Heart left ventricle (tissue), 16 donors: ENCODE measurements at regions not wholly inside any gene's neighbourhood (a gene's known extent, or its start where the extent isn't known, plus 50 kb on each side); places are given as distances from the start of the nearest gene placed in this dataset.

ENCODE experiments used
- ATAC-seq, 4 donors: fragments of 200-7000 bp; cut with Tn5 transposase; one replicate each; pipeline ENCODE4 v1.9.1; 2020 to 2022; ENCODE audit warnings: moderate library complexity in 4 of 4, mild to moderate bottlenecking in 3 of 4, moderate number of reproducible peaks in 1 of 4
- DNase-seq, 5 donors: peaks; one replicate each; pipeline ENCODE4 v3.0.0-alpha.2; 2020
- H3K27ac ChIP-seq, 12 donors: fragments of 200-600 bp; sonication (generic) in 4 of 12; one replicate each; pipeline versions ENCODE4 v1.5.0 to v1.8.0; 2016 to 2022; ENCODE audit warnings: mild to moderate bottlenecking in 2 of 12
- H3K27me3 ChIP-seq, 9 donors: fragments of 200-600 bp; sonication (generic) in 2 of 9; one replicate each; pipeline versions ENCODE4 v1.5.1 to v1.8.0; 2016 to 2022; ENCODE audit warnings: mild to moderate bottlenecking in 3 of 9
- H3K36me3 ChIP-seq, 9 donors: fragments of 200-600 bp; sonication (generic) in 2 of 9; one replicate each; pipeline versions ENCODE4 v1.5.0 to v1.8.0; 2018 to 2022; ENCODE audit warnings: mild to moderate bottlenecking in 2 of 9
- H3K4me1 ChIP-seq, 12 donors: fragments of 200-600 bp; sonication (generic) in 4 of 12; one replicate each; pipeline versions ENCODE4 v1.5.0 to v1.8.0; 2016 to 2022; ENCODE audit warnings: mild to moderate bottlenecking in 3 of 12
- H3K4me3 ChIP-seq, 12 donors: fragments of 200-600 bp; sonication (generic) in 4 of 12; one replicate each; pipeline versions ENCODE4 v1.5.0 to v1.8.0; 2017 to 2022; ENCODE audit warnings: mild to moderate bottlenecking in 9 of 12, moderate library complexity in 4 of 12
- H3K9me3 ChIP-seq, 12 donors: fragments of 200-600 bp; sonication (generic) in 4 of 12; one replicate each; pipeline versions ENCODE4 v1.5.0 to v1.8.0; 2016 to 2022; ENCODE audit warnings: mild to moderate bottlenecking in 1 of 12
- POLR2A ChIP-seq, 2 donors: fragments of 450-650 bp; IDR thresholded peaks; one replicate each; pipeline ENCODE4 v1.6.1; 2017; ENCODE audit warnings: antibody characterized with exemption in 2 of 2, mild to moderate bottlenecking in 2 of 2, moderate library complexity in 2 of 2
- WGBS, 4 donors: extraction: QIAGEN DNeasy Blood & Tissue Kit in 2 of 4; methylation state at CpG; one replicate each; pipeline versions ENCODE4 v1.1.5 to v1.1.7; 2013 to 2018; 5-methylcytosine and 5-hydroxymethylcytosine counted together
- intact Hi-C, 10 donors: fragments of 100-400 bp; cut with DNase I; formaldehyde crosslinking; loops; one replicate each; pipeline versions ENCODE4 v1.11.1 to v1.14.2; 2022
- TF ChIP-seq, protein P1 (sequence below), 12 donors: fragments of 200-600 bp; sonication (generic) in 4 of 12; IDR thresholded peaks; one replicate each; pipeline versions ENCODE4 v1.5.0 to v1.8.0; 2018 to 2022; ENCODE audit warnings: antibody characterized with exemption in 12 of 12, mild to moderate bottlenecking in 5 of 12
- donor health status: ischemic (EF 13 %, LVEDD 7.1; RV severe dilation, severe dysfunction).
- donor health status: healthy with polysubstance abuse.
- donor health status: DM: no; HTN: yes; CAD: no.
- donor health status: DM: no; HTN: no; CAD: no.
- donor health status: ischemic (EF 25% LVEDD 6.9; RV normal size, moderate dysfunction).
- donor health status: ischemic (EF 25% LVEDD 5.7; RV mildly dilated, moderate dysfunction).
- donor health status: healthy.
- donor health status: DM: yes; HTN: yes; CAD: no.
- donor health status: ischemic (EF 35%, LVEDD 5.7; RV mildly dilated, moderate dysfunction).
- donor health status: nonischemic (EF 11% LVEDD 7.7; RV severe dilation, severe dysfunction).
- donor health status: DM: yes; HTN: yes; CAD: no.
- donor health status: PGD.
- donor health status: ischemic (EF 29% LVEDD 5.4; RV normal size, mild dysfunction).
- donor health status: nonischemic (EF 23%, LVEDD 6.1; RV moderate dilation, normal function).

GRCh38 chr18:34299828-34300227 is 75.1 kb upstream of the NOL4 start:
- DNase-seq (no peak), ATAC-seq (no peak)
- intact Hi-C loops = no loop called here
- Histone ChIP-seq H3K9me3 (peaks cover 0 to 12% (median 0%) of the 10 kb centered on the region in 12 donors), H3K27me3 (no peaks in the 10 kb centered on the region), H3K4me1 (no peaks in the 10 kb centered on the region), H3K36me3 (no peaks in the 10 kb centered on the region), H3K27ac (no peak overlapping the region), H3K4me3 (no peak overlapping the region)
- TF ChIP-seq, protein P1, sequence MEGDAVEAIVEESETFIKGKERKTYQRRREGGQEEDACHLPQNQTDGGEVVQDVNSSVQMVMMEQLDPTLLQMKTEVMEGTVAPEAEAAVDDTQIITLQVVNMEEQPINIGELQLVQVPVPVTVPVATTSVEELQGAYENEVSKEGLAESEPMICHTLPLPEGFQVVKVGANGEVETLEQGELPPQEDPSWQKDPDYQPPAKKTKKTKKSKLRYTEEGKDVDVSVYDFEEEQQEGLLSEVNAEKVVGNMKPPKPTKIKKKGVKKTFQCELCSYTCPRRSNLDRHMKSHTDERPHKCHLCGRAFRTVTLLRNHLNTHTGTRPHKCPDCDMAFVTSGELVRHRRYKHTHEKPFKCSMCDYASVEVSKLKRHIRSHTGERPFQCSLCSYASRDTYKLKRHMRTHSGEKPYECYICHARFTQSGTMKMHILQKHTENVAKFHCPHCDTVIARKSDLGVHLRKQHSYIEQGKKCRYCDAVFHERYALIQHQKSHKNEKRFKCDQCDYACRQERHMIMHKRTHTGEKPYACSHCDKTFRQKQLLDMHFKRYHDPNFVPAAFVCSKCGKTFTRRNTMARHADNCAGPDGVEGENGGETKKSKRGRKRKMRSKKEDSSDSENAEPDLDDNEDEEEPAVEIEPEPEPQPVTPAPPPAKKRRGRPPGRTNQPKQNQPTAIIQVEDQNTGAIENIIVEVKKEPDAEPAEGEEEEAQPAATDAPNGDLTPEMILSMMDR (IDR thresholded peaks at IDR 0.05) = no peak
- no peak for TF ChIP-seq POLR2A (IDR thresholded peaks at IDR 0.05)
- WGBS, 4 donors = 69 to 76% (median 70%) methylated on average over 3 of the region's 3 CpGs

- ATAC-seq (no peak), DNase-seq (no peak)
- H3K27me3 ChIP-seq = no peaks in the 10 kb centered on the region
- peaks cover 0 to 4% (median 0%) of the 10 kb centered on the region in 12 donors for H3K9me3 ChIP-seq
- intact Hi-C loops = no loop called here
- H3K4me3 ChIP-seq = no peak overlapping the region
- 40 to 60% (median 49%) methylated on average over 1 of the region's 1 CpG for WGBS, 4 donors
- no peak overlapping the region for H3K27ac ChIP-seq
- no peaks in the 10 kb centered on the region for H3K36me3 ChIP-seq
- TF ChIP-seq, protein P1 (IDR thresholded peaks at IDR 0.05) = no peak
- no peak for TF ChIP-seq POLR2A (IDR thresholded peaks at IDR 0.05)
- H3K4me1 ChIP-seq = no peaks in the 10 kb centered on the region
These were observed 86.8 kb upstream of the NOL4 start for GRCh38 chr18:34311468-34311867.

GRCh38 chr18:34314847-34315246 is 90.1 kb upstream of the NOL4 start:
- ATAC-seq (no peak), DNase-seq (no peak)
- intact Hi-C loops = loop anchor here in 2 of 10 donors (5.0 kb wide), 2 partner anchors 183 to 193 kb away; no protein-coding TSS in a partner anchor
- TF ChIP-seq, protein P1 (IDR thresholded peaks at IDR 0.05) = no peak
- no peak for TF ChIP-seq POLR2A (IDR thresholded peaks at IDR 0.05)
- Histone ChIP-seq H3K36me3 (no peaks in the 10 kb centered on the region), H3K9me3 (no peaks in the 10 kb centered on the region), H3K27ac (no peak overlapping the region), H3K27me3 (no peaks in the 10 kb centered on the region), H3K4me1 (no peaks in the 10 kb centered on the region), H3K4me3 (no peak overlapping the region)
- WGBS, 4 donors = 59 to 88% (median 82%) methylated on average over 4 of the region's 4 CpGs

DNA sequence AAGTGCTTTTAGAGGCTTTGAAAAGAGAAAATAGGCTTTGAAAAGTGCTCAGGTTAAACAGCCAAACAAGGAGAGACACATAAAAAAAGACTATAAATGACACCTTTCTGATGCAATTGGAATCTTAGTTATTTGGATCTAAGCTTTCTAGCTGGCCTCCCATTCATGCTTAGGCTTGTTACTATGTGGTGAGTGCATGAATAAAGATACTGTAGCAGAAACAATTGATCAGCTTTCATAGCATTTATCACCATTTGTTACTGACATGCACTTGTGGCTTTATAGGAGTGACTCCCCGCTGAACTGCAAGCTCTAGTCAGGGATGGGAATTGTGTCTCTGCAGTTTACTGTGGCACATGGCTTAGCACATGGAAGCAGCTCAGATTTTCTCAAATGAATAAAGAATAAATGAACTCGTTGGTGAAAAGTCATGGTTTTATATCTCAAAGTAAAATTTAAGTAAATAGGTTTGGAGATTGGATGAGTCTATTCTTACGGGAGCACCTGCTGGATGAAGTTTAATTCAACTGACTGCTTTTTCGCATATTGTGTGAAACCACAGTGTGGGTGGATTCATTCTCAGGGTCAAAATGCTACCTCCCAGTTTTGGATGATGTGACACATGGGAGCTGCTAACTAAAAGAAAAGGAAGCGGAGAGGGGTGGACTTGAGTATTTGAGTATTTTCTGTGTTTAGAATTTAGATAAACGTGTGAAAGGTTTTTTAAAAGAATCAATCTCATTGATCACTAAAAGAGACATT is 91.1 kb upstream of the NOL4 start:
- no peaks in the 10 kb centered on the region for H3K4me1 ChIP-seq

More for the DNA sequence above, 91.1 kb upstream of the NOL4 start:
- no peak for TF ChIP-seq POLR2A (IDR thresholded peaks at IDR 0.05)
- H3K36me3 ChIP-seq = no peaks in the 10 kb centered on the region
- H3K9me3 ChIP-seq = no peaks in the 10 kb centered on the region
- H3K4me3 ChIP-seq = no peak overlapping the region
- WGBS, 4 donors = 86 to 88% (median 88%) methylated on average over 6 of the region's 6 CpGs
- intact Hi-C loops = loop anchor here in 2 of 10 donors (5.0 kb wide), 2 partner anchors 183 to 193 kb away; no protein-coding TSS in a partner anchor
- DNase-seq (no peak), ATAC-seq (no peak)
- H3K27me3 ChIP-seq = no peaks in the 10 kb centered on the region
- no peak overlapping the region for H3K27ac ChIP-seq
